GM12878 (cell line): ENCODE measurements at regions not wholly inside any gene's neighbourhood (a gene's known extent, or its start where the extent isn't known, plus 50 kb on each side); places are given as distances from the start of the nearest gene placed in this dataset.

Experiments
- BHLHE40 ChIP-seq, 2 experiments: fragments of 450-650 bp in 1 of 2; IDR thresholded peaks; 2 replicates each; pipeline ENCODE4 v1.6.1; 2011 to 2017; ENCODE audit warnings: low read depth in 2 of 2, borderline replicate concordance in 1 of 2, improper control_type of control experiment in 1 of 2, low read length in 1 of 2, mild to moderate bottlenecking in 1 of 2
- IRF3 ChIP-seq: fragments of 450-650 bp; IDR thresholded peaks from 2 replicates; pipeline ENCODE4 v1.6.1; 2014; ENCODE audit warnings: mild to moderate bottlenecking
- RBBP5 ChIP-seq: fragments of 200-600 bp; sonication (generic); conservative IDR thresholded peaks from 2 replicates; pipeline ENCODE4 v1.6.1; 2016
- STAT3 ChIP-seq: IDR thresholded peaks from 2 replicates; pipeline ENCODE4 v1.6.1; 2011; ENCODE audit warnings: low read depth, low read length, improper control_type of control experiment
- ZBTB11 ChIP-seq: fragments of 450-650 bp; formaldehyde crosslinking; IDR thresholded peaks from 2 replicates; pipeline ENCODE4 v1.5.0; 2022; ENCODE audit warnings: mild to moderate bottlenecking, missing genetic modification characterization
- ZZZ3 ChIP-seq: IDR thresholded peaks from 2 replicates; pipeline ENCODE4 v1.6.1; 2011; ENCODE audit warnings: low read depth; ENCODE audit not compliant: control insufficient read depth, insufficient read length
- TF ChIP-seq, protein P1 (sequence below): IDR thresholded peaks from 2 replicates; pipeline ENCODE4 v1.6.1; 2012; ENCODE audit warnings: mild to moderate bottlenecking, low read depth, low read length

DNA sequence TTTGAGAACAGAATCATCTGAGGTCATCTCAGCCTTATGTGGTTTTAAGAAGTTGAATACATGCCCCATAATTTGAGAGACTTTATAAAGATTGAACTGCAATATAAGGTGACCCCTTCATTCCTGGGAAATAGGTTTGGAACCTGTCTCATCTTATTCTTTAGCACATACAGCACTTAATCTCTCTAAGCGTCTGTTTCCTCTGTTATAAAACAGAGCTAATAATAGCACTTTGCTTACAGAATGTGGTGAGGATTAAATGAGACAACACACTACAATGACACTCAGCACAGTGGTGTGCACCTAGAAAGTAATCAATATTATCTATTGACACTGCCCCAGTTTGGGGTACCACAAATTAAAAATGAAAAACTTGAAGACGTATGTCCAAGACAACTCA is 102.1 kb downstream of the DUSP6 start (continued):
- TF ChIP-seq ZBTB11 (CRISPR knock-in tag) (no peak), ZZZ3 (no peak), RBBP5 (no peak), IRF3 (no peak), STAT3 (no peak), BHLHE40 (IDR thresholded peaks at IDR 0.05; ENCODE audit: borderline replicate concordance in 1 of 2, low read depth in 2 of 2, low read length in 1 of 2) (no peak)
- TF ChIP-seq, protein P1, sequence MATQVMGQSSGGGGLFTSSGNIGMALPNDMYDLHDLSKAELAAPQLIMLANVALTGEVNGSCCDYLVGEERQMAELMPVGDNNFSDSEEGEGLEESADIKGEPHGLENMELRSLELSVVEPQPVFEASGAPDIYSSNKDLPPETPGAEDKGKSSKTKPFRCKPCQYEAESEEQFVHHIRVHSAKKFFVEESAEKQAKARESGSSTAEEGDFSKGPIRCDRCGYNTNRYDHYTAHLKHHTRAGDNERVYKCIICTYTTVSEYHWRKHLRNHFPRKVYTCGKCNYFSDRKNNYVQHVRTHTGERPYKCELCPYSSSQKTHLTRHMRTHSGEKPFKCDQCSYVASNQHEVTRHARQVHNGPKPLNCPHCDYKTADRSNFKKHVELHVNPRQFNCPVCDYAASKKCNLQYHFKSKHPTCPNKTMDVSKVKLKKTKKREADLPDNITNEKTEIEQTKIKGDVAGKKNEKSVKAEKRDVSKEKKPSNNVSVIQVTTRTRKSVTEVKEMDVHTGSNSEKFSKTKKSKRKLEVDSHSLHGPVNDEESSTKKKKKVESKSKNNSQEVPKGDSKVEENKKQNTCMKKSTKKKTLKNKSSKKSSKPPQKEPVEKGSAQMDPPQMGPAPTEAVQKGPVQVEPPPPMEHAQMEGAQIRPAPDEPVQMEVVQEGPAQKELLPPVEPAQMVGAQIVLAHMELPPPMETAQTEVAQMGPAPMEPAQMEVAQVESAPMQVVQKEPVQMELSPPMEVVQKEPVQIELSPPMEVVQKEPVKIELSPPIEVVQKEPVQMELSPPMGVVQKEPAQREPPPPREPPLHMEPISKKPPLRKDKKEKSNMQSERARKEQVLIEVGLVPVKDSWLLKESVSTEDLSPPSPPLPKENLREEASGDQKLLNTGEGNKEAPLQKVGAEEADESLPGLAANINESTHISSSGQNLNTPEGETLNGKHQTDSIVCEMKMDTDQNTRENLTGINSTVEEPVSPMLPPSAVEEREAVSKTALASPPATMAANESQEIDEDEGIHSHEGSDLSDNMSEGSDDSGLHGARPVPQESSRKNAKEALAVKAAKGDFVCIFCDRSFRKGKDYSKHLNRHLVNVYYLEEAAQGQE, result no peak
- TF ChIP-seq, all 136 proteins: peak for 0
